ENCODE measurements at regions not wholly inside any gene's neighbourhood (a gene's known extent, or its start where the extent isn't known, plus 50 kb on each side); places are given as distances from the start of the nearest gene placed in this dataset.

DNA sequence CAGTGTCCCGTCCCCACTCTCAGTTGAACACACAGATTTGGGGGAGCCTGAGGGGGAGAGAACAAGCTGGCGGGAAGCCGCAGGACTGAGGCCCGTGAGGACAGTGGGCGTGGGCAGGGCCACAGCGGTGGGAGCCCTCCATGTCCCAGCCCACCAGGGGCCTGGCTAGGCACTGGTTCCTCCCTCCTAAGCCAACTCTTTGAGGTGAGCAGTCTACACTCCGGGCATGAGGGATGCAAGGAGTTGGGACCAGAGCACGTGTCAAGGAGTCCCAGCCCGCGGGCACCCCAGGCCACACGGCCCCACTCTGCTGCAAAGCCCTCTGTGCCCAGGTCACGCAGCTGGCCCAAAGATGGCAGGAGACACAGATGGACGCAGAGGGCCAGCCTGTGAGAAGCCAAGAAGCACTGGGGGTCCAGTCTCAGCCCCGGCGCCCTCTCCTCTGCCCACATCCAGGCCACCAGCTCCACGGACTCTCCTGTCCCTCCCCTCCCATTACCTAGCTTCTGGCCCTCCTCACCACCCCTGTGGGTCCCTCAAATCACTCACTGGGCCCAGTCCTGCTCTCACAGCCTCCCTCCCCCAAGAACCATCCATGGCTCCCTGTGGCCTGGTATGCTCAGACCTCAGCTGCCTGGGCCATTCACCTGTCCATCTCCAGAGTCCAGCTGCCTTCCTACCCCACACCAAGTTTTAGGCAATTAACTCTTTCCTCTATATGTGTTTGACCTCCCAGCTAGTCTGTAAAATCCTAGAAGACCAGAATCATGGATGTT, 206.5 kb downstream of the RBFOX3 start:
- H3K9me3 ChIP-seq (ENCODE audit: control insufficient read depth, low read length): no peaks in the 10 kb centered on the region
- peaks cover 16% of the 10 kb centered on the region for H3K27me3 ChIP-seq (replicated peaks; ENCODE audit: control insufficient read depth, insufficient read depth, low read length, poor library complexity, severe bottlenecking)
- H3K36me3 ChIP-seq (ENCODE audit: control insufficient read depth, insufficient read depth, low read length): no peaks in the 10 kb centered on the region
- H3K27ac ChIP-seq (ENCODE audit: insufficient read depth, low read length, poor library complexity, severe bottlenecking): no peak overlapping the region
- peaks cover 9% of the 10 kb centered on the region for H3K4me1 ChIP-seq (ENCODE audit: control insufficient read depth, insufficient read depth, low read length, poor library complexity, severe bottlenecking)
- DNase-seq: no peak
- no peak overlapping the region for H3K4me3 ChIP-seq (ENCODE audit: insufficient read depth, low read depth, low read length, poor library complexity, severe bottlenecking)

DNA sequence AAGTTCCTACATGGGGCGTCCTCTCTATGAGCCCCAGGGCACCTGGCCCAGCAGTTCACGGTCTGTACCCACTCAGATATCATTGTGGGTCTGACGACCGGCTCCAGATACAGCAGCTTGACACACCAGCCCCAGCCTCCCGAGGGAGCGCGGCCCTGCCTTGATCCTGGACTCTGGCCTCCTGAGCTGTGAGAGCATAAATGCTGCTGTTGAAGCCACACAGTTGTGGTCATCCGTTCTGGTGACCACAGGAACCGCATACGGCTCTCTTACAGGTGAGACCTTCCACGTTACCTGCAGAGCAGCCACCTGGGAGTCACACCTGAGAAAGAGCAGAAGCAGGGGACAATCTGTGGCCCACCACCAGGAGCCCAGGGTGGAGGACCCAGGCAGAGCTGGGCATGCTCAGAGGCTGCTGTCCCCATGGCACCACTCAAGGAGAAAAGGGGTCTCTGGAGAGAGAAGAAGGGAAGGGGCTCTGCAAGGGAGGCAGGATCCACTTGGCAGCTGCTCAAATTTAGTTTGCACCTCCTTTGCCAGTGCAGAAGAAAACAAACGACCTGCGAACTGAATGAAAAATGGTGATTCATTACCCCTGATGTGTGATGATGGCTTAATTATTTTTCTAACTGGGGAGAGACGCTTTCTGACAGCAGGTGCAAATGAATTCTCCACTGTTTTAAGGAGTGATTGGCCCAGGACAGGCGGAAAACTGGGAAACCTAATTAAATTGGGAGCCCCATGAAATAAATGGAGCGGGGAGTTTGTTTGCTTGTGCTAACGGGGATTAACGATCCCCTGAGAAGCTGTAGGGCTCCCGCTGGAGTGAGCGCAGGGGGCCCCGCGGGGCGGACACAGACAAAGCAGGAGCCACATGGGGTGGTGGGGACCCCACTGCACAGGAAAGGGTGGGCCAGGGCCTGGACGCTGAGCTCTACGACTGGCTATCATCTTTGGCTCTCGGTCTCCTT, 208.9 kb downstream of the RBFOX3 start:
- H3K27ac ChIP-seq (ENCODE audit: insufficient read depth, low read length, poor library complexity, severe bottlenecking): no peak overlapping the region
- H3K9me3 ChIP-seq (ENCODE audit: control insufficient read depth, low read length): no peaks in the 10 kb centered on the region
- DNase-seq: no peak
- no peak overlapping the region for H3K4me3 ChIP-seq (ENCODE audit: insufficient read depth, low read depth, low read length, poor library complexity, severe bottlenecking)
- H3K27me3 ChIP-seq (replicated peaks; ENCODE audit: control insufficient read depth, insufficient read depth, low read length, poor library complexity, severe bottlenecking): peaks cover 16% of the 10 kb centered on the region
- H3K36me3 ChIP-seq (ENCODE audit: control insufficient read depth, insufficient read depth, low read length): no peaks in the 10 kb centered on the region
- peaks cover 9% of the 10 kb centered on the region for H3K4me1 ChIP-seq (ENCODE audit: control insufficient read depth, insufficient read depth, low read length, poor library complexity, severe bottlenecking)

DNA sequence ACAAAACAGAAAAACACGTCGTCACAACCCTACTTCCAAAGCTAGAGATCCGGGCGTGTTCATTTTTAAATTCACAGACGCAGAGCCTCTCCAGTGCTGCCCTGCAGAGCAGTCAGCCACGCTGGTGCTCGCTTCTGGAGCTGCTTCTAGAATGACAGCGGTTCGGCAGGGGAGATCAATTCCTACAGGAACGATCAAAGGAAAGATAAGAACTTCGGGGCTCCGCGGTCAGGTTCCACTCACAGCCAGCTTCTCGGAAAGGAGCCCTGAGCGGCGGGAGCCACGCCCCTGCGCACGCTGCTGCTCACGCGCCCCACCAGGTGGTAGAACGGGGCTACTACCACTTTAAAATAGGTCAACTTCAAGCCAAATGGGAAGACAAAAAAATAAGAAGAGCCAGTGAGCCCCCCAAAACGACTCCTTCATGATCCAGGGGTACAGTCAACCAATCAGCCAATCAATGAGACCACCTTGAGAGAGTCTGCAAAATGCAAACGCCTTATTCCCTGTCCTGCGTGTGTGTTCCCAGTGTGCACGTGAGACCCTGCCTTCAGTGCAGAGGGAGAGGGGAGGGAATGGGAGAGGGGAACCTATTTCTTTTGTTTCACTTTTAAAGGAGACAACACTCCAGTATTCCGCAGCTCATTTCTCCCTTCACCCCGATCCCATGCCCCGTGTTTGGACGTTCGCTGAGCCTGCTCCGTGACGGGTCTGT, 209.7 kb downstream of the RBFOX3 start:
- Histone ChIP-seq H3K36me3 (ENCODE audit: control insufficient read depth, insufficient read depth, low read length) (no peaks in the 10 kb centered on the region), H3K4me3 (ENCODE audit: insufficient read depth, low read depth, low read length, poor library complexity, severe bottlenecking) (peak overlapping the region; percentile 46), H3K4me1 (ENCODE audit: control insufficient read depth, insufficient read depth, low read length, poor library complexity, severe bottlenecking) (peaks cover 9% of the 10 kb centered on the region), H3K27me3 (replicated peaks; ENCODE audit: control insufficient read depth, insufficient read depth, low read length, poor library complexity, severe bottlenecking) (peaks cover 16% of the 10 kb centered on the region), H3K9me3 (ENCODE audit: control insufficient read depth, low read length) (no peaks in the 10 kb centered on the region), H3K27ac (ENCODE audit: insufficient read depth, low read length, poor library complexity, severe bottlenecking) (no peak overlapping the region)
- DNase-seq: peak; percentile 35 to 55 (median 45)

DNA sequence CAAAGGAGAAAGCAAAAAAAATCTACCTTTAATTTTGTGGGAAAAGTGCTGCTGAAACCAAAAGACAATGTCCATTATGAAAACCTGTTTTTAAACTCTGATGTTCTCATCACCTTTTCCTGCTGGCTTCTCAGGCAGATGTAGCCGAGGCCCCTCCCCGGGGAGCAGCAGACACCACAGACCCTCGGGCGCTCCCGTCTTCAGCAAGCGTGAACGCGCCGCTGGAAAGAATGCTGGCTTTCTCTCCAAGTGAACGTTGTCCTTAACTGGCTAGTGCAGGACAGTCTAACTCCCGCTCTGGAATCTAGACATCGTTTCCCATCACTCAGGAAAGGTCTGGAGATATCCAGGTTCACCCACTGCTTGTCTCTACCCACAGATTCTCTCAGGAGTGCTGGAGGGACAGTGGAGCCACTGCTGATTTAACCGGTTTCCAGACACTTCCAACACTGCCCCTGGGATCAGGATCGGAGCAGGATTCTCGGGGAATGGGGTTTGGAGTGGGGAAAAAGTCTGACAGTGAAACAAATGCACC, 211.2 kb downstream of the RBFOX3 start:
- no peak for DNase-seq
- Histone ChIP-seq H3K36me3 (ENCODE audit: control insufficient read depth, insufficient read depth, low read length) (no peaks in the 10 kb centered on the region), H3K27me3 (replicated peaks; ENCODE audit: control insufficient read depth, insufficient read depth, low read length, poor library complexity, severe bottlenecking) (peaks cover 16% of the 10 kb centered on the region), H3K9me3 (ENCODE audit: control insufficient read depth, low read length) (no peaks in the 10 kb centered on the region), H3K27ac (ENCODE audit: insufficient read depth, low read length, poor library complexity, severe bottlenecking) (no peak overlapping the region), H3K4me3 (ENCODE audit: insufficient read depth, low read depth, low read length, poor library complexity, severe bottlenecking) (no peak overlapping the region), H3K4me1 (ENCODE audit: control insufficient read depth, insufficient read depth, low read length, poor library complexity, severe bottlenecking) (peaks cover 9% of the 10 kb centered on the region)

DNA sequence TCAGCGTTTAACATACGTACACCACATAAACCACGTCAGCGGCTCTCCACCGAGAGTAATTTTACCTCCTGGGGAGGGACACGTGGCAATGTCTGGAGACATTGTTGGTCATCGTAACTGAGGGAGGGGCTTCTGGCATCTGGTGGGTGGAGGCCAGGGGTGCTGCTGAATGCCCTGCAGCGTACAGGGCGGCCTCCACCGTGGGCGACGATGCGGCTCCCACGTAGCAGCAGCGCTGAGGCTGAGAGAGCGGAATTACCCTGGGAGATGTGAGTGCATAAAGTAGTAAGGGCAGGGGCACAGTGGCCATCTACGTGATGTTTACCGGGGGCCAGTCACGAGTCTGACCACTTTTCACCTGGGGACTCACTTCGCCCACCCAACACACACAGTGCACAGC, 212.4 kb downstream of the RBFOX3 start:
- Histone ChIP-seq H3K27ac (ENCODE audit: insufficient read depth, low read length, poor library complexity, severe bottlenecking) (no peak overlapping the region), H3K9me3 (ENCODE audit: control insufficient read depth, low read length) (no peaks in the 10 kb centered on the region), H3K4me3 (ENCODE audit: insufficient read depth, low read depth, low read length, poor library complexity, severe bottlenecking) (no peak overlapping the region), H3K27me3 (replicated peaks; ENCODE audit: control insufficient read depth, insufficient read depth, low read length, poor library complexity, severe bottlenecking) (peaks cover 26% of the 10 kb centered on the region), H3K36me3 (ENCODE audit: control insufficient read depth, insufficient read depth, low read length) (no peaks in the 10 kb centered on the region), H3K4me1 (ENCODE audit: control insufficient read depth, insufficient read depth, low read length, poor library complexity, severe bottlenecking) (peaks cover 9% of the 10 kb centered on the region)
- DNase-seq: no peak

DNA sequence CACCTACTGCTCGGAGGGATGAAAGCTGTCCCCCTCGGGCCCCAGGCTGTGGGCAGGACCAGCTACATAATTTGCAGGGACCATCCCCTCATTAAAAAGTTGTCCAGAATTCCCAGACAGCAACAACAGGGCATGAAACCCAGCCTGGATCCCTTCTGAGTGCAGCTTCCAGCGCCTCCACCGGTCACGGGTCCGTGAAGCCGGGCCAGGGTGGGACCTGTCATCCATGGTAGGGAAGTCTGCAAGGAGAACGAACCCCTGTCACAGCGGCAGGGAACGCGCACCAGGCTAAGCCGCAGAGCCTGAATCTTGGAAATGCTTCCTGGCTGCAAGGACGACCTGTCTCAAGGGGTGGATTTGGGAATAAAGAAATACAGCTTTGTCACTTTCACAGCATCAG, 214.2 kb downstream of the RBFOX3 start:
- peaks cover 26% of the 10 kb centered on the region for H3K27me3 ChIP-seq (replicated peaks; ENCODE audit: control insufficient read depth, insufficient read depth, low read length, poor library complexity, severe bottlenecking)
- peaks cover 9% of the 10 kb centered on the region for H3K4me1 ChIP-seq (ENCODE audit: control insufficient read depth, insufficient read depth, low read length, poor library complexity, severe bottlenecking)
- H3K27ac ChIP-seq (ENCODE audit: insufficient read depth, low read length, poor library complexity, severe bottlenecking): no peak overlapping the region
- H3K4me3 ChIP-seq (ENCODE audit: insufficient read depth, low read depth, low read length, poor library complexity, severe bottlenecking): no peak overlapping the region
- no peaks in the 10 kb centered on the region for H3K9me3 ChIP-seq (ENCODE audit: control insufficient read depth, low read length)
- no peaks in the 10 kb centered on the region for H3K36me3 ChIP-seq (ENCODE audit: control insufficient read depth, insufficient read depth, low read length)
- DNase-seq: no peak

DNA sequence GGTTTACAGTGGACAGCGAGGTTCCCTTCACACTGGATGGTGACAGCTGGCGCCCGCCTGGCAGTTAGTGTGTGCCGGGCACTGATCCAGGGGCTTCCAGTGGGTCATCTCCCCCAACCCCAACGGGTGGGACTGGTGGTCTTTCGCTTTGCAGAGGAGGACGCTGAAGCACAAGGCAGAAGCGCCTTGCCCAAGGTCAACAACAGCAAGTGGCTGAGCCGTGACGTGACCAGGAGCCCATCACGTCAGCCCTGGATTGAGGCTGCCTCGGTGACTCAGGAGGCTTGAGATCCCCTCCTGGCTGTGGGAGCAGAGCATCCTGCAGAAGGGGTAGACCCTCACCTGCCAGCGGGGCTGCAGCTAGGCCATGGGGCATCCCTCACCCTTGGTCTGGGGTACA, 215.3 kb downstream of the RBFOX3 start:
- H3K9me3 ChIP-seq (ENCODE audit: control insufficient read depth, low read length): no peaks in the 10 kb centered on the region
- peaks cover 21% of the 10 kb centered on the region for H3K27me3 ChIP-seq (replicated peaks; ENCODE audit: control insufficient read depth, insufficient read depth, low read length, poor library complexity, severe bottlenecking)
- DNase-seq: no peak
- no peak overlapping the region for H3K27ac ChIP-seq (ENCODE audit: insufficient read depth, low read length, poor library complexity, severe bottlenecking)
- H3K4me3 ChIP-seq (ENCODE audit: insufficient read depth, low read depth, low read length, poor library complexity, severe bottlenecking): no peak overlapping the region
- no peaks in the 10 kb centered on the region for H3K4me1 ChIP-seq (ENCODE audit: control insufficient read depth, insufficient read depth, low read length, poor library complexity, severe bottlenecking)
- H3K36me3 ChIP-seq (ENCODE audit: control insufficient read depth, insufficient read depth, low read length): no peaks in the 10 kb centered on the region

DNA sequence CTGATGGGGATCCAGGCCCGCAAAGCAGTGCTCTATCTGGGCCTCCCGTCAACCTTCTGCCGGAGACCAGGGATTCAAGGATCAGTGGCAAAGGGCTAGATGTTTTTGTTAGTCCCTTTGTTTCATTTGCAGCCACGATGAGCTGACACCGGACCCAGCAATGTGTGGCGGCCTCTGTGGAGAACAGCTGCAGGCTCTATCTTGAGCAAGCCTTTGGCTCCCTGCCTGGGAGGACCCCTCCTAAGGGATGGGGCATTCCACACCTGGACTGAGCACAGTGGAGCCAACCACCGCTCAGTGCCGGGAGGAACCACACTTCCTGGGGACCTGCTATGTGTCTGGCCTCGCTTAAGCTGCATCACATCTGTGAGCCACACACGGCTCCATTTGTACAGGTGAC, 215.8 kb downstream of the RBFOX3 start:
- Histone ChIP-seq H3K36me3 (ENCODE audit: control insufficient read depth, insufficient read depth, low read length) (no peaks in the 10 kb centered on the region), H3K4me3 (ENCODE audit: insufficient read depth, low read depth, low read length, poor library complexity, severe bottlenecking) (no peak overlapping the region), H3K4me1 (ENCODE audit: control insufficient read depth, insufficient read depth, low read length, poor library complexity, severe bottlenecking) (no peaks in the 10 kb centered on the region), H3K9me3 (ENCODE audit: control insufficient read depth, low read length) (no peaks in the 10 kb centered on the region), H3K27me3 (replicated peaks; ENCODE audit: control insufficient read depth, insufficient read depth, low read length, poor library complexity, severe bottlenecking) (peaks cover 17% of the 10 kb centered on the region), H3K27ac (ENCODE audit: insufficient read depth, low read length, poor library complexity, severe bottlenecking) (no peak overlapping the region)
- no peak for DNase-seq

DNA sequence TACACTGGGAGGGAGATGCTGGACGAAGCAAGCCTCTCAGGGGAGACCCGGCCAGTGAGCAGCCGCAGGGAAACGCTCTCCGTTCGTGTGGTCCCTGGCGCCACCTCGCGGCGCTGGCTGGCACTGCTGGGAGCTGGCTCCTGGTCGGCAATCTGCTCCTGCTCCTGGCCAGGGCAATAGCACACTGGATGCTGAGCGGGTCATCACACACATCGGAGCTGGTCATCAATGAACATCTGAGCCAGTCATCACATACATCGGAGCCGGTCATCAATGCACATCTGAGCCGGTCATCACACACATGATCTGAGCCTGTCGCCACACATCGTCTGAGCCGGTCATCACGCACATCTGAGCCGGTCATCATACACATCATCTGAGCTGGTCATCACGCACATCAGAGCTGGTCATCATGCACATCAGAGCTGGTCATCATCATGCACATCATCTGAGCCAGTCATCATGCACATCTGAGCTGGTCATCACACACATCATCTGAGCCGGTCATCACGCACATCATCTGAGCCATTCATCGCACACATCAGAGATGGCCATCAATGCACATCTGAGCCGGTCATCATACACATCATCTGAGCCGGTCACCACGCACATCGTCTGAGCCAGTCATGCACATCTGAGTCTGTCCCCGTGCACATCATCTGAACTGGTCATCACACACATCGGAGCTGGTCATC, 217.3 kb downstream of the RBFOX3 start:
- no peaks in the 10 kb centered on the region for H3K4me1 ChIP-seq (ENCODE audit: control insufficient read depth, insufficient read depth, low read length, poor library complexity, severe bottlenecking)
- H3K27ac ChIP-seq (ENCODE audit: insufficient read depth, low read length, poor library complexity, severe bottlenecking): no peak overlapping the region
- peaks cover 13% of the 10 kb centered on the region for H3K27me3 ChIP-seq (replicated peaks; ENCODE audit: control insufficient read depth, insufficient read depth, low read length, poor library complexity, severe bottlenecking)
- no peaks in the 10 kb centered on the region for H3K36me3 ChIP-seq (ENCODE audit: control insufficient read depth, insufficient read depth, low read length)
- H3K4me3 ChIP-seq (ENCODE audit: insufficient read depth, low read depth, low read length, poor library complexity, severe bottlenecking): no peak overlapping the region
- DNase-seq: peak; percentile 25 to 39 (median 33)
- H3K9me3 ChIP-seq (ENCODE audit: control insufficient read depth, low read length): no peaks in the 10 kb centered on the region
